AG04450 (cell line): ENCODE measurements at regions not wholly inside any gene's neighbourhood (a gene's known extent, or its start where the extent isn't known, plus 50 kb on each side); places are given as distances from the start of the nearest gene placed in this dataset.

Experiments
- CTCF ChIA-PET: fragments of 300-600, 350-600 bp; formaldehyde crosslinking; extraction: SDS; loops from one replicate; lab custom pipeline; 2022; ENCODE audit warnings: antibody characterized with exemption, inconsistent platforms; lab: Charles Lee
- POLR2A ChIA-PET: fragments of 350-600 bp; formaldehyde crosslinking; extraction: SDS; loops from one replicate; lab custom pipeline; 2021; ENCODE audit warnings: antibody characterized with exemption, inconsistent platforms; lab: Yijun Ruan, JAX
- DNase-seq: peaks from one replicate; pipeline ENCODE4 v3.0.0-alpha.2; 2011; ENCODE audit warnings: low read depth, low spot score
- H3K27ac ChIP-seq: one replicate; pipeline ENCODE4 v1.5.1; 2012; ENCODE audit warnings: low read depth, low read length, control low read depth
- H3K27me3 ChIP-seq: one replicate; pipeline ENCODE4 v1.6.0; 2012; ENCODE audit warnings: low read length; ENCODE audit not compliant: control insufficient read depth, insufficient read depth
- H3K4me3 ChIP-seq: 2 replicates; pipeline ENCODE4 v1.5.1; 2011; ENCODE audit warnings: mild to moderate bottlenecking, low read depth, low read length, control low read depth
- H3K9me3 ChIP-seq: 2 replicates; pipeline ENCODE4 v1.5.1; 2012; ENCODE audit warnings: low read length; ENCODE audit not compliant: control insufficient read depth, insufficient read depth
- CTCF ChIP-seq: IDR thresholded peaks from 2 replicates; pipeline ENCODE4 v1.5.1; 2011; ENCODE audit warnings: low read depth, low read length, control low read depth, inconsistent platforms

- POLR2A ChIA-PET = no interaction called here
- no peak for TF ChIP-seq CTCF
- CTCF ChIA-PET = interaction anchor here (0.8 kb wide), 1 partner anchor 54 kb away, joined by 3 read pairs; no protein-coding TSS in a partner anchor
- no peak for DNase-seq
- no peaks in the 10 kb centered on the region for H3K27me3 ChIP-seq
- H3K4me3 ChIP-seq = no peak overlapping the region
- no peak overlapping the region for H3K27ac ChIP-seq
- H3K9me3 ChIP-seq = no peaks in the 10 kb centered on the region
These were observed 55.6 kb upstream of the SKAP2 start for GRCh38 chr7:26919906-26920493.

- no peak overlapping the region for H3K4me3 ChIP-seq
- H3K27ac ChIP-seq = no peak overlapping the region
- POLR2A ChIA-PET = no interaction called here
- DNase-seq = no peak
- CTCF ChIA-PET = interaction anchor here (0.6 kb wide), 1 partner anchor 17 kb away, joined by 3 read pairs; no protein-coding TSS in a partner anchor
- no peak for TF ChIP-seq CTCF
- no peaks in the 10 kb centered on the region for H3K27me3 ChIP-seq
- no peaks in the 10 kb centered on the region for H3K9me3 ChIP-seq
These were observed 53.9 kb upstream of the SKAP2 start for GRCh38 chr7:26918241-26918640.

GRCh38 chr7:26916779-26917320 lies 52.5 kb upstream of the SKAP2 start:
- no peaks in the 10 kb centered on the region for H3K27me3 ChIP-seq
- DNase-seq = no peak
- no peaks in the 10 kb centered on the region for H3K9me3 ChIP-seq
- TF ChIP-seq CTCF = no peak
- H3K27ac ChIP-seq = no peak overlapping the region
- CTCF ChIA-PET = interaction anchor here (0.6 kb wide), 1 partner anchor 77 kb away, joined by 3 read pairs; no protein-coding TSS in a partner anchor
- POLR2A ChIA-PET = no interaction called here
- no peak overlapping the region for H3K4me3 ChIP-seq

GRCh38 chr7:26916336-26916735 lies 51.9 kb upstream of the SKAP2 start:
- no peak overlapping the region for H3K27ac ChIP-seq
- POLR2A ChIA-PET = no interaction called here
- CTCF ChIA-PET = interaction anchor here (0.6 kb wide), 1 partner anchor 77 kb away, joined by 3 read pairs; no protein-coding TSS in a partner anchor
- TF ChIP-seq CTCF = no peak
- no peaks in the 10 kb centered on the region for H3K27me3 ChIP-seq
- no peak for DNase-seq
- no peaks in the 10 kb centered on the region for H3K9me3 ChIP-seq
- no peak overlapping the region for H3K4me3 ChIP-seq
